ENCODE measurements at regions not wholly inside any gene's neighbourhood (a gene's known extent, or its start where the extent isn't known, plus 50 kb on each side); places are given as distances from the start of the nearest gene placed in this dataset.

GRCh38 chr2:126785236-126785635 lies 113.5 kb upstream of the TEX51 start:
- CTCF ChIA-PET: no interaction called here
- no peak for TF ChIP-seq CTCF (IDR thresholded peaks at IDR 0.05; ENCODE audit: unreplicated experiment)
- Mint-ChIP-seq H3K4me1 (ENCODE audit: low read depth, unreplicated experiment) (no peaks in the 10 kb centered on the region), H3K36me3 (ENCODE audit: insufficient read depth, unreplicated experiment) (no peaks in the 10 kb centered on the region), H3K4me3 (ENCODE audit: low read depth, unreplicated experiment) (no peak overlapping the region), H3K27me3 (ENCODE audit: unreplicated experiment) (peaks cover 42% of the 10 kb centered on the region), H3K27ac (ENCODE audit: unreplicated experiment) (no peak overlapping the region), H3K9me3 (ENCODE audit: low read depth, unreplicated experiment) (no peaks in the 10 kb centered on the region)
- no TSS peak for BruUV-seq (replicated peaks)
- intact Hi-C loops (cut with micrococcal nuclease; ENCODE audit: unreplicated experiment): no loop called here
- DNase-seq: no peak

GRCh38 chr2:126785862-126786261 lies 112.8 kb upstream of the TEX51 start:
- no peaks in the 10 kb centered on the region for H3K4me1 Mint-ChIP-seq (ENCODE audit: low read depth, unreplicated experiment)
- TF ChIP-seq CTCF (IDR thresholded peaks at IDR 0.05; ENCODE audit: unreplicated experiment): no peak
- intact Hi-C loops (cut with micrococcal nuclease; ENCODE audit: unreplicated experiment): no loop called here
- no TSS peak for BruUV-seq (replicated peaks)
- peaks cover 35% of the 10 kb centered on the region for H3K27me3 Mint-ChIP-seq (ENCODE audit: unreplicated experiment)
- no peaks in the 10 kb centered on the region for H3K9me3 Mint-ChIP-seq (ENCODE audit: low read depth, unreplicated experiment)
- no peak overlapping the region for H3K27ac Mint-ChIP-seq (ENCODE audit: unreplicated experiment)
- H3K4me3 Mint-ChIP-seq (ENCODE audit: low read depth, unreplicated experiment): no peak overlapping the region
- DNase-seq: no peak
- no peaks in the 10 kb centered on the region for H3K36me3 Mint-ChIP-seq (ENCODE audit: insufficient read depth, unreplicated experiment)
- CTCF ChIA-PET: no interaction called here

- DNase-seq: no peak
- CTCF ChIA-PET: no interaction called here
- no peak for TF ChIP-seq CTCF (IDR thresholded peaks at IDR 0.05; ENCODE audit: unreplicated experiment)
- no peaks in the 10 kb centered on the region for H3K36me3 Mint-ChIP-seq (ENCODE audit: insufficient read depth, unreplicated experiment)
- H3K4me1 Mint-ChIP-seq (ENCODE audit: low read depth, unreplicated experiment): no peaks in the 10 kb centered on the region
- H3K27me3 Mint-ChIP-seq (ENCODE audit: unreplicated experiment): peaks cover 26% of the 10 kb centered on the region
- H3K4me3 Mint-ChIP-seq (ENCODE audit: low read depth, unreplicated experiment): no peak overlapping the region
- no TSS peak for BruUV-seq (replicated peaks)
- intact Hi-C loops (cut with micrococcal nuclease; ENCODE audit: unreplicated experiment): no loop called here
- H3K27ac Mint-ChIP-seq (ENCODE audit: unreplicated experiment): no peak overlapping the region
- H3K9me3 Mint-ChIP-seq (ENCODE audit: low read depth, unreplicated experiment): no peaks in the 10 kb centered on the region
Observed at GRCh38 chr2:126786765-126787164, 111.9 kb upstream of the TEX51 start.

- CTCF ChIA-PET: no interaction called here
- intact Hi-C loops (cut with micrococcal nuclease; ENCODE audit: unreplicated experiment): no loop called here
- no peaks in the 10 kb centered on the region for H3K36me3 Mint-ChIP-seq (ENCODE audit: insufficient read depth, unreplicated experiment)
- H3K9me3 Mint-ChIP-seq (ENCODE audit: low read depth, unreplicated experiment): no peaks in the 10 kb centered on the region
- no peak overlapping the region for H3K27ac Mint-ChIP-seq (ENCODE audit: unreplicated experiment)
- DNase-seq: no peak
- BruUV-seq (replicated peaks): no TSS peak
- H3K27me3 Mint-ChIP-seq (ENCODE audit: unreplicated experiment): peaks cover 21% of the 10 kb centered on the region
- no peak for TF ChIP-seq CTCF (IDR thresholded peaks at IDR 0.05; ENCODE audit: unreplicated experiment)
- H3K4me3 Mint-ChIP-seq (ENCODE audit: low read depth, unreplicated experiment): no peak overlapping the region
- H3K4me1 Mint-ChIP-seq (ENCODE audit: low read depth, unreplicated experiment): no peaks in the 10 kb centered on the region
Observed at GRCh38 chr2:126787289-126787688, 111.4 kb upstream of the TEX51 start.

- no peak overlapping the region for H3K27ac Mint-ChIP-seq (ENCODE audit: unreplicated experiment)
- no peaks in the 10 kb centered on the region for H3K36me3 Mint-ChIP-seq (ENCODE audit: insufficient read depth, unreplicated experiment)
- H3K4me1 Mint-ChIP-seq (ENCODE audit: low read depth, unreplicated experiment): no peaks in the 10 kb centered on the region
- intact Hi-C loops (cut with micrococcal nuclease; ENCODE audit: unreplicated experiment): no loop called here
- no peak for TF ChIP-seq CTCF (IDR thresholded peaks at IDR 0.05; ENCODE audit: unreplicated experiment)
- H3K4me3 Mint-ChIP-seq (ENCODE audit: low read depth, unreplicated experiment): no peak overlapping the region
- CTCF ChIA-PET: no interaction called here
- no peak for DNase-seq
- H3K27me3 Mint-ChIP-seq (ENCODE audit: unreplicated experiment): peaks cover 18% of the 10 kb centered on the region
- no peaks in the 10 kb centered on the region for H3K9me3 Mint-ChIP-seq (ENCODE audit: low read depth, unreplicated experiment)
- no TSS peak for BruUV-seq (replicated peaks)
Observed at GRCh38 chr2:126788113-126788512, 110.6 kb upstream of the TEX51 start.
